Heart right ventricle (tissue), 16 donors: ENCODE measurements at regions not wholly inside any gene's neighbourhood (a gene's known extent, or its start where the extent isn't known, plus 50 kb on each side); places are given as distances from the start of the nearest gene placed in this dataset.

ENCODE experiments used
- ATAC-seq, 8 donors: fragments of 200-7000 bp; cut with Tn5 transposase; one replicate each; pipeline ENCODE4 v1.9.1; 2020; ENCODE audit warnings: mild to moderate bottlenecking in 8 of 8, moderate library complexity in 8 of 8, moderate number of reproducible peaks in 1 of 8
- DNase-seq, 2 donors: peaks; one replicate each; pipeline ENCODE4 v3.0.0-alpha.2; 2020
- H3K27ac ChIP-seq, 10 donors: fragments of 200-600 bp; sonication (generic) in 2 of 10; one replicate each; pipeline versions ENCODE4 v1.5.0 to v1.8.0; 2020 to 2022; ENCODE audit warnings: mild to moderate bottlenecking in 3 of 10
- H3K27me3 ChIP-seq, 7 donors: fragments of 200-600 bp; one replicate each; pipeline ENCODE4 v1.8.0; 2021 to 2022; ENCODE audit warnings: mild to moderate bottlenecking in 2 of 7
- H3K36me3 ChIP-seq, 9 donors: fragments of 200-600 bp; sonication (generic) in 1 of 9; one replicate each; pipeline versions ENCODE4 v1.5.0 to v1.8.0; 2020 to 2022; ENCODE audit warnings: mild to moderate bottlenecking in 2 of 9
- H3K4me1 ChIP-seq, 9 donors: fragments of 200-600 bp; sonication (generic) in 1 of 9; one replicate each; pipeline versions ENCODE4 v1.5.0 to v1.8.0; 2020 to 2022; ENCODE audit warnings: mild to moderate bottlenecking in 4 of 9
- H3K4me3 ChIP-seq, 10 donors: fragments of 200-600 bp; sonication (generic) in 2 of 10; one replicate each; pipeline versions ENCODE4 v1.5.0 to v1.8.0; 2020 to 2022; ENCODE audit warnings: mild to moderate bottlenecking in 7 of 10, moderate library complexity in 2 of 10
- H3K9me3 ChIP-seq, 11 donors: fragments of 200-600 bp in 10 of 11; sonication (generic) in 2 of 11; one replicate each; pipeline versions ENCODE4 v1.5.0 to v1.8.0; 2013 to 2022; ENCODE audit warnings: mild to moderate bottlenecking in 2 of 11, control low read depth in 1 of 11, moderate library complexity in 1 of 11
- CTCF ChIP-seq, 9 donors: fragments of 200-600 bp; sonication (generic) in 2 of 9; IDR thresholded peaks; one replicate each; pipeline versions ENCODE4 v1.5.0 to v1.8.0; 2021 to 2022; ENCODE audit warnings: antibody characterized with exemption in 9 of 9, mild to moderate bottlenecking in 5 of 9, moderate library complexity in 1 of 9
- WGBS, 2 donors: extraction: QIAGEN DNeasy Blood & Tissue Kit; methylation state at CpG; one replicate each; pipeline ENCODE4 v1.1.7; 2013; ENCODE audit warnings: inconsistent platforms in 1 of 2; 5-methylcytosine and 5-hydroxymethylcytosine counted together
- intact Hi-C, 10 donors: fragments of 100-400 bp; cut with DNase I; formaldehyde crosslinking; loops; one replicate each; pipeline versions ENCODE4 v1.11.1 to v1.14.2; 2022
- donor health status: Arrhythmogenic right ventricular cardiomyopathy.
- donor health status: ischemic (EF 13 %, LVEDD 7.1; RV severe dilation, severe dysfunction).
- donor health status: healthy with polysubstance abuse.
- donor health status: DM: no; HTN: yes; CAD: no.
- donor health status: DM: no; HTN: no; CAD: no.
- donor health status: ischemic (EF 25% LVEDD 6.9; RV normal size, moderate dysfunction).
- donor health status: ischemic (EF 25% LVEDD 5.7; RV mildly dilated, moderate dysfunction).
- donor health status: healthy.
- donor health status: DM: yes; HTN: yes; CAD: no.
- donor health status: Ischemic cardiomyopathy.
- donor health status: ischemic (EF 35%, LVEDD 5.7; RV mildly dilated, moderate dysfunction).
- donor health status: nonischemic (EF 11% LVEDD 7.7; RV severe dilation, severe dysfunction).
- donor health status: DM: yes; HTN: yes; CAD: no.
- donor health status: PGD.
- donor health status: ischemic (EF 29% LVEDD 5.4; RV normal size, mild dysfunction).
- donor health status: nonischemic (EF 23%, LVEDD 6.1; RV moderate dilation, normal function).

- H3K4me1 ChIP-seq = peaks cover 0 to 62% (median 6%) of the 10 kb centered on the region in 9 donors
- no peaks in the 10 kb centered on the region for H3K9me3 ChIP-seq
- intact Hi-C loops = no loop called here
- 83 to 87% methylated on average over 9 of the region's 9 CpGs for WGBS, 2 donors
- H3K27ac ChIP-seq = peak overlapping the region in 3 of 10 donors; percentile 35 to 93 (median 74)
- no peaks in the 10 kb centered on the region for H3K27me3 ChIP-seq
- TF ChIP-seq CTCF (IDR thresholded peaks at IDR 0.05) = no peak
- H3K36me3 ChIP-seq = no peaks in the 10 kb centered on the region
- DNase-seq (no peak), ATAC-seq (no peak)
- no peak overlapping the region for H3K4me3 ChIP-seq
Measured at GRCh38 chr6:6884916-6885315, 222.8 kb upstream of the RREB1 start.

GRCh38 chr6:6885521-6886170 is 222.1 kb upstream of the RREB1 start:
- Histone ChIP-seq H3K27me3 (no peaks in the 10 kb centered on the region), H3K4me3 (peak overlapping the region in 1 of 10 donors; percentile 31), H3K9me3 (no peaks in the 10 kb centered on the region), H3K27ac (peak overlapping the region in 8 of 10 donors; percentile 25 to 93 (median 51)), H3K4me1 (peaks cover 0 to 68% (median 11%) of the 10 kb centered on the region in 9 donors), H3K36me3 (no peaks in the 10 kb centered on the region)
- peak; percentile 40 to 62 for DNase-seq
- intact Hi-C loops = no loop called here
- WGBS, 2 donors = 58 to 69% methylated on average over 16 of the region's 16 CpGs
- peak; percentile 23 to 91 (median 74) for ATAC-seq
- no peak for TF ChIP-seq CTCF (IDR thresholded peaks at IDR 0.05)

DNA sequence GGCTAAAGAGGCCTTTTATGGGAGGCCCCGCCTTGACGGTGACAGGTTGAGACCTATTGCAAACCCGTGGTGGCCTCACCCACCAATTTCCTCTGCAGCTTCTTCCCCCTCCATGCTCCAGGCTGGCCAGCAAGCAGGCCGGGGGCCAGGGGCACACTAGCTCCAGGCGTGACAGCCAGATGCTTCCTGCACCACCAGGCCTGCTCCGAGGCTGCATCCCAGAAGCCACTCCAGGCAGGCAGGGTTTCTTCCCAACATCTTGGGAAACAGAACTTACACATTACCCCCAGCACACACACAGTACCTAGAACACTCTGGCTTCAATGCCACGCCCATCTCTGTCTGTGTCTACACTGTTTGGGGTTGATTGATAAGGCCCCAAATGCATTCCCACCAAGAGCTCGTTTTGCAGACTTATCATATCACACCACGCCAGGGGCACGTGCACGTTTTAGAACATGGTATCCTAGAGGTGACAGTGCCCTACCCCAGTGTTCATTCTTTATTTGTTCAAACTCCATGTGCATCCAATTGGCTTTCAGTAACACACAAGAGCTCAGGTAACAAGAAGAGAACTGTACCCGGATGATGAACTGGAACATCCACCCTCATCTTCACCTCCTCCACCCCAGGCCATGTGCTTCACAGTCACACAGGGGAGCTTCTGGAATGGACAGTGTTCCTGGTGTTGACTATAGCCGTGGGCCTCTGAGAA is 221.4 kb upstream of the RREB1 start:
- intact Hi-C loops = no loop called here
- Histone ChIP-seq H3K27ac (peak overlapping the region in 8 of 10 donors; percentile 25 to 93 (median 51)), H3K27me3 (no peaks in the 10 kb centered on the region), H3K9me3 (no peaks in the 10 kb centered on the region), H3K36me3 (no peaks in the 10 kb centered on the region), H3K4me1 (peaks cover 0 to 73% (median 18%) of the 10 kb centered on the region in 9 donors), H3K4me3 (peak overlapping the region in 1 of 10 donors; percentile 31)
- ATAC-seq (peak in 6 of 8 donors; percentile 5 to 43 (median 32)), DNase-seq (no peak)
- WGBS, 2 donors = 76% methylated on average over 13 of the region's 13 CpGs
- TF ChIP-seq CTCF (IDR thresholded peaks at IDR 0.05) = no peak

GRCh38 chr6:6886886-6887285 is 220.9 kb upstream of the RREB1 start:
- intact Hi-C loops = no loop called here
- 91 to 97% methylated on average over 9 of the region's 9 CpGs for WGBS, 2 donors

More at GRCh38 chr6:6886886-6887285, 220.9 kb upstream of the RREB1 start:
- H3K27me3 ChIP-seq = no peaks in the 10 kb centered on the region
- no peaks in the 10 kb centered on the region for H3K36me3 ChIP-seq
- H3K4me1 ChIP-seq = peaks cover 0 to 73% (median 23%) of the 10 kb centered on the region in 9 donors
- no peak for ATAC-seq
- H3K4me3 ChIP-seq = no peak overlapping the region
- peak overlapping the region in 2 of 10 donors; percentile 68 to 93 for H3K27ac ChIP-seq
- DNase-seq = no peak
- H3K9me3 ChIP-seq = no peaks in the 10 kb centered on the region
- TF ChIP-seq CTCF (IDR thresholded peaks at IDR 0.05) = no peak
